Endothelial cell of umbilical vein (primary cell): ENCODE measurements at regions not wholly inside any gene's neighbourhood (a gene's known extent, or its start where the extent isn't known, plus 50 kb on each side); places are given as distances from the start of the nearest gene placed in this dataset.

Experiments used
- BruUV-seq: library from RNA; stranded (reverse); fragments of 400-500 nt; replicated peaks from 2 replicates; lab custom pipeline; 2021; lab: Mats Ljungman, UMichigan
- CTCF ChIA-PET: fragments of 300-600, 350-600 bp; sonication (Branson Sonifier 250); formaldehyde crosslinking; loops from one replicate; lab custom pipeline; 2021; ENCODE audit warnings: antibody characterized with exemption, inconsistent platforms; lab: Charles Lee
- POLR2A ChIA-PET: fragments of 300-600, 350-600 bp; sonication (Branson Sonifier 250); formaldehyde crosslinking; loops from one replicate; lab custom pipeline; 2021; ENCODE audit warnings: antibody characterized with exemption, inconsistent platforms; lab: Charles Lee
- DNase-seq: peaks from one replicate; pipeline ENCODE4 v3.0.0-alpha.2; 2011; ENCODE audit warnings: low read depth, low spot score
- FAIRE-seq: peaks from 2 replicates; lab custom pipeline; 2011; peaks lifted over from hg19 to GRCh38; lab: Jason Lieb, UNC
- H2AFZ ChIP-seq: 2 replicates; pipeline ENCODE4 v1.6.0; 2012; ENCODE audit warnings: low read depth, low read length, control low read depth, inconsistent platforms
- H3K27ac ChIP-seq: 2 replicates; pipeline ENCODE4 v1.5.1; 2011; ENCODE audit warnings: low read depth, mild to moderate bottlenecking, control low read depth, low read length, moderate library complexity; ENCODE audit not compliant: insufficient read depth
- H3K27me3 ChIP-seq, 2 experiments: 2 replicates each; pipeline versions ENCODE4 v1.6.0 to v1.6.1; 2011; ENCODE audit warnings: low read length in 2 of 2, mixed read lengths in 1 of 2; ENCODE audit not compliant: control insufficient read depth in 2 of 2, insufficient read depth in 2 of 2
- H3K36me3 ChIP-seq, 2 experiments: 2 replicates in 1 of 2; 3 replicates in 1 of 2; pipeline ENCODE4 v1.5.1; 2011; ENCODE audit warnings: low read length in 2 of 2, mild to moderate bottlenecking in 1 of 2, moderate library complexity in 1 of 2; ENCODE audit not compliant: control insufficient read depth in 2 of 2, insufficient read depth in 2 of 2; ENCODE audit errors: extremely low read depth in 1 of 2
- H3K4me1 ChIP-seq: 3 replicates; pipeline ENCODE4 v1.5.1; 2011; ENCODE audit warnings: mild to moderate bottlenecking, low read length; ENCODE audit not compliant: control insufficient read depth, insufficient read depth; ENCODE audit errors: extremely low read depth
- H3K4me2 ChIP-seq: 2 replicates; pipeline ENCODE4 v1.6.1; 2011; ENCODE audit warnings: low read length, control low read depth, mixed read lengths; ENCODE audit not compliant: insufficient read depth
- H3K4me3 ChIP-seq, 3 experiments: fragments of 200-600 bp in 1 of 3; sonication (generic), shearing (Covaris generic) in 1 of 3; replicated peaks in 1 of 3; 2 replicates each; pipeline ENCODE4 v1.5.1; 2011 to 2016; ENCODE audit warnings: control low read depth in 3 of 3, low read length in 3 of 3, mild to moderate bottlenecking in 2 of 3, inconsistent platforms in 1 of 3, low read depth in 1 of 3, moderate library complexity in 1 of 3; ENCODE audit not compliant: insufficient read depth in 1 of 3
- H3K79me2 ChIP-seq: 2 replicates; pipeline ENCODE4 v1.6.0; 2012; ENCODE audit warnings: low read length, inconsistent platforms; ENCODE audit not compliant: control insufficient read depth, insufficient read depth
- H3K9ac ChIP-seq: replicated peaks from 2 replicates; pipeline ENCODE3; 2011; ENCODE audit warnings: low read length, control low read depth; ENCODE audit not compliant: insufficient read depth; ENCODE audit errors: extremely low read depth
- H3K9me1 ChIP-seq: replicated peaks from 3 replicates; pipeline ENCODE4 v1.6.0; 2011; ENCODE audit warnings: mild to moderate bottlenecking, low read length; ENCODE audit not compliant: control insufficient read depth, insufficient read depth; ENCODE audit errors: extremely low read depth
- H3K9me3 ChIP-seq: replicated peaks from 2 replicates; pipeline ENCODE4 v1.5.1; 2012; ENCODE audit warnings: low read length, inconsistent platforms; ENCODE audit not compliant: control insufficient read depth, insufficient read depth
- H4K20me1 ChIP-seq: replicated peaks from 2 replicates; pipeline ENCODE3; 2011; ENCODE audit warnings: mild to moderate bottlenecking, low read length; ENCODE audit not compliant: control insufficient read depth, insufficient read depth; ENCODE audit errors: extremely low read depth
- EZH2 ChIP-seq: IDR thresholded peaks from 2 replicates; pipeline ENCODE4 v1.6.1; 2012; ENCODE audit warnings: borderline replicate concordance, low read depth, mild to moderate bottlenecking, moderate library complexity, low read length, inconsistent platforms; ENCODE audit not compliant: severe bottlenecking
- FOS ChIP-seq: IDR thresholded peaks from 2 replicates; pipeline ENCODE4 v1.6.1; 2011; ENCODE audit warnings: mild to moderate bottlenecking, low read length, moderate library complexity, borderline replicate concordance; ENCODE audit not compliant: insufficient read depth
- GATA2 ChIP-seq: IDR thresholded peaks from 2 replicates; pipeline ENCODE4 v1.7.0; 2011; ENCODE audit warnings: low read depth, mild to moderate bottlenecking, moderate library complexity, mixed read lengths, low read length; ENCODE audit not compliant: insufficient read length, insufficient read depth
- JUN ChIP-seq: IDR thresholded peaks from 2 replicates; pipeline ENCODE4 v1.6.1; 2011; ENCODE audit warnings: borderline replicate concordance, low read depth; ENCODE audit not compliant: insufficient read length, insufficient read depth
- MYC ChIP-seq: IDR thresholded peaks from one replicate; pipeline ENCODE4 v1.6.1; 2011; ENCODE audit warnings: mild to moderate bottlenecking, low read depth, low read length
- POLR2A ChIP-seq: IDR thresholded peaks from 2 replicates; pipeline ENCODE4 v1.6.1; 2012; ENCODE audit warnings: low read depth, mild to moderate bottlenecking, control low read depth, low read length
- POLR2AphosphoS5 ChIP-seq: IDR thresholded peaks from 2 replicates; pipeline ENCODE4 v1.6.1; 2012; ENCODE audit warnings: low read depth, mild to moderate bottlenecking, control low read depth, low read length, moderate library complexity; ENCODE audit not compliant: insufficient read depth
- dilution Hi-C: fragments of 300-500 bp; cut with MboI; formaldehyde crosslinking; loops from one replicate; pipeline ENCODE4 v1.15.0; 2019; ENCODE audit warnings: low sequenced_read_pairs; ENCODE audit not compliant: extremely low pct_ligation_motif_present
- intact Hi-C: fragments of 100-400 bp; cut with micrococcal nuclease; formaldehyde crosslinking; loops from one replicate; pipeline ENCODE4 v1.10.0; 2022
- TF ChIP-seq, protein P1 (sequence below), 2 donors: IDR thresholded peaks; 1 replicate in 1 of 2; 2 replicates in 1 of 2; pipeline ENCODE4 v1.5.1; 2011; ENCODE audit warnings: low read length in 2 of 2, mild to moderate bottlenecking in 2 of 2, moderate library complexity in 2 of 2, control low read depth in 1 of 2, inconsistent platforms in 1 of 2, low read depth in 1 of 2; ENCODE audit not compliant: insufficient read depth in 1 of 2; ENCODE audit errors: extremely low read depth in 1 of 2
- TF ChIP-seq, protein P2 (sequence below): IDR thresholded peaks from 2 replicates; pipeline ENCODE4 v1.6.1; 2011; ENCODE audit not compliant: insufficient read depth, insufficient read length

DNA sequence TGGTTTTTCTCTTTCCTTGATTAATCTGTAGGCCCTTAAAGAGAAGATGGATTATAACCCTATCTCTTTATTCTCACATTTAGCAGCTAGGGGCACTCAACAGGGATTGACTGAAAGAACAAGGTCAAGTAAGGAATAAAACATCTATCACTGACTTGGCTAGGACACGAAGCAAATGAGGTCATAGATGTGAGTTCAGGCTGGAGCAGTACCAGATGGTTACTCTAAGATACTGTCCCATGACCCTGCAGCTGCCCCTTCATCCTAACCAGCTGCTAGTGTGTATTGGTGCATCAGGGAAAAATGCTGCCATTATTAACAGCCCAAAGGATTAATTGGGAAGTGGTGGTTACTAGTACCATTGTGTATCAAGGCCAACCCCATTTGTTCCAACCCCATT is 221.9 kb downstream of the CTH start:
- H2AFZ ChIP-seq: no peak overlapping the region
- H3K79me2 ChIP-seq: no peaks in the 10 kb centered on the region
- TF ChIP-seq, protein P1, sequence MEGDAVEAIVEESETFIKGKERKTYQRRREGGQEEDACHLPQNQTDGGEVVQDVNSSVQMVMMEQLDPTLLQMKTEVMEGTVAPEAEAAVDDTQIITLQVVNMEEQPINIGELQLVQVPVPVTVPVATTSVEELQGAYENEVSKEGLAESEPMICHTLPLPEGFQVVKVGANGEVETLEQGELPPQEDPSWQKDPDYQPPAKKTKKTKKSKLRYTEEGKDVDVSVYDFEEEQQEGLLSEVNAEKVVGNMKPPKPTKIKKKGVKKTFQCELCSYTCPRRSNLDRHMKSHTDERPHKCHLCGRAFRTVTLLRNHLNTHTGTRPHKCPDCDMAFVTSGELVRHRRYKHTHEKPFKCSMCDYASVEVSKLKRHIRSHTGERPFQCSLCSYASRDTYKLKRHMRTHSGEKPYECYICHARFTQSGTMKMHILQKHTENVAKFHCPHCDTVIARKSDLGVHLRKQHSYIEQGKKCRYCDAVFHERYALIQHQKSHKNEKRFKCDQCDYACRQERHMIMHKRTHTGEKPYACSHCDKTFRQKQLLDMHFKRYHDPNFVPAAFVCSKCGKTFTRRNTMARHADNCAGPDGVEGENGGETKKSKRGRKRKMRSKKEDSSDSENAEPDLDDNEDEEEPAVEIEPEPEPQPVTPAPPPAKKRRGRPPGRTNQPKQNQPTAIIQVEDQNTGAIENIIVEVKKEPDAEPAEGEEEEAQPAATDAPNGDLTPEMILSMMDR (IDR thresholded peaks at IDR 0.05; ENCODE audit: extremely low read depth in 1 of 2, insufficient read depth in 1 of 2, low read depth in 1 of 2, low read length in 2 of 2): no peak
- no peak for TF ChIP-seq EZH2
- TF ChIP-seq POLR2AphosphoS5: no peak
- TF ChIP-seq MYC: no peak
- no peak for TF ChIP-seq FOS
- dilution Hi-C loops: no loop called here
- intact Hi-C loops: no loop called here
- no peaks in the 10 kb centered on the region for H3K4me1 ChIP-seq
- H3K9me3 ChIP-seq: no peaks in the 10 kb centered on the region
- H3K4me2 ChIP-seq: no peak overlapping the region
- no peaks in the 10 kb centered on the region for H3K36me3 ChIP-seq
- H3K9me1 ChIP-seq: no peaks in the 10 kb centered on the region
- no TSS peak for BruUV-seq
- H3K9ac ChIP-seq: no peak overlapping the region
- no peaks in the 10 kb centered on the region for H4K20me1 ChIP-seq
- no peaks in the 10 kb centered on the region for H3K27me3 ChIP-seq
- FAIRE-seq (no peak), DNase-seq (no peak)
- ChIA-PET CTCF (no interaction called here), POLR2A (no interaction called here)
- no peak overlapping the region for H3K4me3 ChIP-seq
- H3K27ac ChIP-seq: no peak overlapping the region

DNA sequence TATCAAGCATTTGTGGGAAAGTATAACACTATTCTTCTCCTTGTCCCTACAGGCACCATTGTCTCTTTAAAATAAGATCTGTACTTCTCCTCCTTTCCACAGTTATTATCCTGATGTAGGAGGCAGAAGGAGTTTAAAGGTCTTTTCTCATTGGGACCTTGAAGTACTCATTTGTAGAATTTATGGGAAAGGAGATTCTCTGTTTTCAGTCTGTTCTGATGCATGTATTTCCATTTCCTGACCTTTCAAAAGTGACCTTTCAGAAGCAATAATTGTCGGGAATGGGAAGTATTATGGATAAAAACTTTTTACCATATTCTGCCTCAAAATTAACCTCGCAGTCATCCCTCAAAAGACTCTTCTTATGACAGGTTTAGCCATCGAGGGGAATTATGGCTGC is 224.8 kb downstream of the CTH start:
- Histone ChIP-seq H3K79me2 (no peaks in the 10 kb centered on the region), H3K9ac (no peak overlapping the region), H3K9me3 (no peaks in the 10 kb centered on the region), H3K36me3 (no peaks in the 10 kb centered on the region), H3K27ac (no peak overlapping the region), H4K20me1 (no peaks in the 10 kb centered on the region), H2AFZ (no peak overlapping the region), H3K27me3 (no peaks in the 10 kb centered on the region), H3K4me2 (no peak overlapping the region), H3K9me1 (no peaks in the 10 kb centered on the region), H3K4me3 (no peak overlapping the region), H3K4me1 (no peaks in the 10 kb centered on the region)
- DNase-seq (no peak), FAIRE-seq (no peak)
- POLR2A ChIA-PET: no interaction called here
- dilution Hi-C loops (no loop called here), intact Hi-C loops (no loop called here)
- CTCF ChIA-PET: no interaction called here
- no peak for TF ChIP-seq POLR2A
- TF ChIP-seq JUN: no peak
- no peak for TF ChIP-seq FOS
- no peak for TF ChIP-seq POLR2AphosphoS5
- no peak for TF ChIP-seq GATA2
- TF ChIP-seq, protein P2, sequence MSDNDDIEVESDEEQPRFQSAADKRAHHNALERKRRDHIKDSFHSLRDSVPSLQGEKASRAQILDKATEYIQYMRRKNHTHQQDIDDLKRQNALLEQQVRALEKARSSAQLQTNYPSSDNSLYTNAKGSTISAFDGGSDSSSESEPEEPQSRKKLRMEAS: no peak
- TF ChIP-seq, protein P1 (IDR thresholded peaks at IDR 0.05; ENCODE audit: extremely low read depth in 1 of 2, insufficient read depth in 1 of 2, low read depth in 1 of 2, low read length in 2 of 2): no peak
- TF ChIP-seq EZH2: no peak
- TF ChIP-seq MYC: no peak
- no TSS peak for BruUV-seq
